CD4-positive, alpha-beta T cell (primary cell): ENCODE measurements at regions not wholly inside any gene's neighbourhood (a gene's known extent, or its start where the extent isn't known, plus 50 kb on each side); places are given as distances from the start of the nearest gene placed in this dataset.

Source experiments
- ATAC-seq: fragments of 200-7000 bp; cut with Tn5 transposase; one replicate; pipeline ENCODE4 v1.10.0; 2022; ENCODE audit warnings: mild to moderate bottlenecking; ENCODE audit not compliant: poor library complexity
- CTCF ChIA-PET: fragments of 350-600 bp; sonication (Branson Sonifier 250); formaldehyde crosslinking; loops from one replicate; lab custom pipeline; 2021; ENCODE audit warnings: antibody characterized with exemption, inconsistent platforms; lab: Charles Lee
- POLR2A ChIA-PET: fragments of 350-600 bp; sonication (Branson Sonifier 250); formaldehyde crosslinking; loops from one replicate; lab custom pipeline; 2021; ENCODE audit warnings: antibody characterized with exemption, inconsistent platforms; lab: Charles Lee
- DNase-seq, 14 experiments: peaks; one replicate each; pipeline ENCODE4 v3.0.0-alpha.2; 2013 to 2020; ENCODE audit warnings: mixed read lengths in 2 of 14
- H3K27ac ChIP-seq, 2 donors: one replicate each; pipeline versions ENCODE4 v1.5.1 to v1.7.0; 2013; ENCODE audit warnings: low read length in 2 of 2, low read depth in 1 of 2, mild to moderate bottlenecking in 1 of 2
- H3K27me3 ChIP-seq, 2 experiments: 1 replicate in 1 of 2; 2 replicates in 1 of 2; pipeline versions ENCODE4 v1.6.1 to v1.7.0; 2013; ENCODE audit warnings: low read length in 2 of 2, control low read depth in 1 of 2, mild to moderate bottlenecking in 1 of 2, moderate library complexity in 1 of 2; ENCODE audit not compliant: insufficient read depth in 2 of 2, control insufficient read depth in 1 of 2
- H3K36me3 ChIP-seq: one replicate; pipeline ENCODE4 v1.6.1; 2013; ENCODE audit warnings: low read length, control low read depth; ENCODE audit not compliant: insufficient read depth
- H3K4me1 ChIP-seq: one replicate; pipeline ENCODE4 v1.6.1; 2013; ENCODE audit warnings: low read length, control low read depth; ENCODE audit not compliant: insufficient read depth
- H3K4me3 ChIP-seq: one replicate; pipeline ENCODE4 v1.5.1; 2013; ENCODE audit warnings: mild to moderate bottlenecking, low read length, moderate library complexity
- H3K9me3 ChIP-seq, 2 experiments: 1 replicate in 1 of 2; 2 replicates in 1 of 2; pipeline versions ENCODE4 v1.6.1 to v1.7.0; 2013; ENCODE audit warnings: low read length in 2 of 2, mild to moderate bottlenecking in 2 of 2, control low read depth in 1 of 2, moderate library complexity in 1 of 2; ENCODE audit not compliant: control insufficient read depth in 1 of 2, insufficient read depth in 1 of 2
- H3K27ac Mint-ChIP-seq: one replicate; pipeline ENCODE4 v1.8.0; 2020; ENCODE audit warnings: mixed read lengths
- H3K27me3 Mint-ChIP-seq: one replicate; pipeline ENCODE4 v1.8.0; 2021; ENCODE audit warnings: mixed read lengths
- H3K36me3 Mint-ChIP-seq: one replicate; pipeline ENCODE4 v1.8.0; 2021; ENCODE audit warnings: low read depth, mixed read lengths
- H3K4me1 Mint-ChIP-seq: one replicate; pipeline ENCODE4 v1.8.0; 2021; ENCODE audit warnings: low read depth, mixed read lengths
- H3K4me3 Mint-ChIP-seq: one replicate; pipeline ENCODE4 v1.8.0; 2020; ENCODE audit warnings: mild to moderate bottlenecking, mixed read lengths
- H3K9me3 Mint-ChIP-seq: one replicate; pipeline ENCODE4 v1.8.0; 2020; ENCODE audit warnings: mixed read lengths
- intact Hi-C, 2 experiments: fragments of 100-400 bp; cut with DNase I in 1 of 2; cut with micrococcal nuclease in 1 of 2; formaldehyde crosslinking; loops; one replicate each; pipeline versions ENCODE4 v1.15.1 to v1.9.0; 2023 to 2025; cut with DNase I, micrococcal nuclease
- TF ChIP-seq, protein P1 (sequence below): fragments of 200-600 bp; IDR thresholded peaks from one replicate; pipeline ENCODE4 v1.8.0; 2022; ENCODE audit warnings: antibody characterized with exemption, mild to moderate bottlenecking

DNA sequence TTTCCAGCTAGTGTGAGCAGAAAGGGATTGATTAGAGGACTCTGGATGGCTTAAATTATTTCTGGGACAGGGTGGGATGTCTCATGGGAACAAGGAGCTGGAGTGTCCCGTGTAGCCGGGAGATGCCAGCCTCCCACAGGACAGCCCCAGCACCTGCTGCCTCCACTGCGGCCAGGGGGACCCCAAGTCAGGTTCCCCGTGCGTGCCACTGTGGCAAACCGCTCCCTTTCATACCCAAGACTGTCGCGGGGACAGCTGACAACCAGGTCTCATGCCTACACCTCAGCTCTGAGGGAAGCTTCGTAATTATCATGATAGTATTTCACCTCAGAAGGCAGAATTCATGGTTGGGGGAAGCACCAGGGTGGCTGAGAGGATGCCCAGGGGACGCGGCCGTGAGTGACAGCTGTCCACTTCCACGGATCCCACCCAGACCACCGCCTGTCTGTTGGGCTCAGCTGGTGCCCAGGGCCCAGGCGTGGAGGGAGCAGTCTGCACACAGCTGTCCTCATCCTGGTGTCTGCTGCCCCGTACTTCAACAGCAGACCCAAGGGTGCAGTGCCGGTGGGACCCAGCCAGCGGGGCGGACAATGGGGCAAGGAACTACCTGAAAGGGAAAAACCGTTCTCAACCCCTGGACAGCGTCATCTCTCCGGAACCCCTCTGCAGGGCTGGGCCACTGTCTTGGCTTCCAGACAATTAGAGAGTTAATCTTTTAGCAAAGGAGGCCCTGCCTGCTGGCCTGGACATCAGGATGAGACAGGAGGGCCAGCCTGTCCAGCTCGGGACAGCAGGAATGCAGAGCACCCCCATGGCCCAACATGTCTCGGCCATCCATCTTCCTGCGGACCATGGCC is 166.9 kb downstream of the OLFM1 start:
- no peaks in the 10 kb centered on the region for H3K36me3 Mint-ChIP-seq

DNA sequence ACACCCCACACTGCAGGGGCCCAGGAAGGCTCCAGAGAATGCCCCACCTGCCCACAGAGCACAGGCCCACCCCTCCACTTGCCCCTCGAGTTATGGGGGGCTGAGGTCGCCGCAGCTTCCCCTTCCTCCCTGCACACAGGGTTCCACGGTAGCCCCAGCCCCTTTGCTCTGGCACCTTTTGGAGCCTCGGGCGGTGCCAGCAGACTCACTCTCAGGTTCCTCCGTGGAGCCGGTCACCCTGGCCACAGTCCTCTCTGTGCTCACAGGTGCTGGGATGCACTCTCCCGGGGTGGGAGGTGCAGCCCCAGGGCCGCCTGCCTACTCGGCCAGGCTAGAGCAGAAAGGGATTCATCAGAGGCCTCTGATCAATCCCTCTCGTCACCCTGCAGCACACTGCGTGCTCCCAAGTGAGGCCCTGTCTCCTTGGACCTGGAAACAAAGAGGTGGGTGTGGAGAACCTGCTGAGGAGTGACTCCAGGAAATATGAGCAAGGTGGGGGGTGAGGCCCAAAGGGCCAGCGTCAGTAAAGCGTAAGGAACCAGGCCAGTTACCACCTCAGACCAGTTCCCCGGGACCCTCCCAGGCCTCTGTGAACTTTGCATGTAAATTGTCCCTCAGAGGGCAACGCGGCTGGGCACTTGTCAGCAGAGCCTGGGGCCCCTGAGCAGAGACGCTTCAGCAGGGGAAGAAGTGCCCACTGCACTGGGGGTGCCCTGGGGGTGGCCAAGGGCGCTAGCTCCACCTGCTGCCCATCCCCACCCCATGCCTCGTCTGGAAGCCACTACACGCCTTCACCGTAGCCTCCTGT is 167.8 kb downstream of the OLFM1 start:
- no peaks in the 10 kb centered on the region for H3K36me3 Mint-ChIP-seq
- peaks cover 0 to 2% of the 10 kb centered on the region in 2 experiments for H3K27me3 ChIP-seq
- no peak overlapping the region for H3K27ac Mint-ChIP-seq
- ATAC-seq (no peak), DNase-seq (no peak)
- POLR2A ChIA-PET = no interaction called here
- CTCF ChIA-PET = no interaction called here
- H3K4me1 Mint-ChIP-seq = no peaks in the 10 kb centered on the region
- intact Hi-C loops = no loop called here
- no peaks in the 10 kb centered on the region for H3K36me3 ChIP-seq
- H3K27ac ChIP-seq = no peak overlapping the region
- no peak overlapping the region for H3K4me3 Mint-ChIP-seq
- H3K4me1 ChIP-seq = no peaks in the 10 kb centered on the region
- peaks cover 0 to 4% of the 10 kb centered on the region in 2 experiments for H3K9me3 ChIP-seq
- TF ChIP-seq, protein P1, sequence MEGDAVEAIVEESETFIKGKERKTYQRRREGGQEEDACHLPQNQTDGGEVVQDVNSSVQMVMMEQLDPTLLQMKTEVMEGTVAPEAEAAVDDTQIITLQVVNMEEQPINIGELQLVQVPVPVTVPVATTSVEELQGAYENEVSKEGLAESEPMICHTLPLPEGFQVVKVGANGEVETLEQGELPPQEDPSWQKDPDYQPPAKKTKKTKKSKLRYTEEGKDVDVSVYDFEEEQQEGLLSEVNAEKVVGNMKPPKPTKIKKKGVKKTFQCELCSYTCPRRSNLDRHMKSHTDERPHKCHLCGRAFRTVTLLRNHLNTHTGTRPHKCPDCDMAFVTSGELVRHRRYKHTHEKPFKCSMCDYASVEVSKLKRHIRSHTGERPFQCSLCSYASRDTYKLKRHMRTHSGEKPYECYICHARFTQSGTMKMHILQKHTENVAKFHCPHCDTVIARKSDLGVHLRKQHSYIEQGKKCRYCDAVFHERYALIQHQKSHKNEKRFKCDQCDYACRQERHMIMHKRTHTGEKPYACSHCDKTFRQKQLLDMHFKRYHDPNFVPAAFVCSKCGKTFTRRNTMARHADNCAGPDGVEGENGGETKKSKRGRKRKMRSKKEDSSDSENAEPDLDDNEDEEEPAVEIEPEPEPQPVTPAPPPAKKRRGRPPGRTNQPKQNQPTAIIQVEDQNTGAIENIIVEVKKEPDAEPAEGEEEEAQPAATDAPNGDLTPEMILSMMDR = no peak
- H3K4me3 ChIP-seq = no peak overlapping the region
- no peaks in the 10 kb centered on the region for H3K9me3 Mint-ChIP-seq
- no peaks in the 10 kb centered on the region for H3K27me3 Mint-ChIP-seq

More for the DNA sequence above, 166.9 kb downstream of the OLFM1 start:
- Mint-ChIP-seq H3K4me3 (no peak overlapping the region), H3K9me3 (no peaks in the 10 kb centered on the region), H3K4me1 (no peaks in the 10 kb centered on the region), H3K27ac (no peak overlapping the region), H3K27me3 (no peaks in the 10 kb centered on the region)
- no peaks in the 10 kb centered on the region for H3K36me3 ChIP-seq
- POLR2A ChIA-PET = no interaction called here
- CTCF ChIA-PET = no interaction called here
- intact Hi-C loops = no loop called here
- no peaks in the 10 kb centered on the region for H3K4me1 ChIP-seq
- H3K27me3 ChIP-seq = peaks cover 0 to 2% of the 10 kb centered on the region in 2 experiments
- H3K9me3 ChIP-seq = peaks cover 0 to 4% of the 10 kb centered on the region in 2 experiments
- ATAC-seq (no peak), DNase-seq (no peak)
- no peak overlapping the region for H3K27ac ChIP-seq
- TF ChIP-seq, protein P1 = no peak
- H3K4me3 ChIP-seq = no peak overlapping the region

DNA sequence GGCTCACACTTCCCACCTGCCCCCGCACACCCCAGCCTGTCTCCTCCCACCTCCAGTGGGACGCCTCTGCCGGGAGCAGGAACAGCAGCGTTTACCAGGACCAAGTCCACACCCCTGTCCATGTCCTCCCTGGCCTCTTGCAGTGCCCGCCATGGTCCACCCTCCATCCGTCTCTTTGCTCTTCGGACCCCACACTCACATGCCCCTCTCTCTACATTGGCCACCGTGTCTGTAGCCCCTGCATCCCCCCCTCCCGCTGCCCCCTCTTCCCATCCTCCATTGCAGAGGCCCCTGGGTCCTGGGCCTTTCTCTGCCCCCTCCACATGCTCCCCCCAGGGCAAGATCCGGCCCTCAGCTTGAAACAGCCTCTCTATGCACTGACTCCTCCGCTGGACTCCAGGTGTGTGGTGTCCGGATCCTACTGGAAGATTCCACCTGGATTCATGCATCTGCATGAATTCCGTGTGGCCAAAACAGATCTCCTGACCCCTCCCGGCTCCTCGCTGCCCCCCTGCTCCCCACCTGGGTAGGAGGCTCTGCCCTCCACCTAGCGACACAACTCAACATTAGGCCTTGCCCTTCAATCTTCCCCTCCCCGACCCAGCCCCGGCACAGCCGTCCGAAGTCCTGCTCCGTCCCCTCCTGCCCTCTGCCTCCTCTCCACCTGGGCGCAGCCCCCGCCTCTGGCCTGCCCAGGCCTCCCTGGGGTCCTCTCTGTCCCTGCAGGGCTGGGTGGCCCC is 168.5 kb downstream of the OLFM1 start:
- no peak for ATAC-seq
- POLR2A ChIA-PET = no interaction called here
- no peak overlapping the region for H3K27ac Mint-ChIP-seq
- no peaks in the 10 kb centered on the region for H3K36me3 Mint-ChIP-seq
- Histone ChIP-seq H3K4me3 (no peak overlapping the region), H3K9me3 (peaks cover 0 to 4% of the 10 kb centered on the region in 2 experiments), H3K27ac (no peak overlapping the region), H3K4me1 (no peaks in the 10 kb centered on the region), H3K27me3 (peaks cover 0 to 2% of the 10 kb centered on the region in 2 experiments), H3K36me3 (no peaks in the 10 kb centered on the region)
- intact Hi-C loops = no loop called here
- no peaks in the 10 kb centered on the region for H3K27me3 Mint-ChIP-seq
- no peak overlapping the region for H3K4me3 Mint-ChIP-seq
- TF ChIP-seq, protein P1 = no peak
- H3K9me3 Mint-ChIP-seq = no peaks in the 10 kb centered on the region
- DNase-seq = no peak
- no peaks in the 10 kb centered on the region for H3K4me1 Mint-ChIP-seq
- CTCF ChIA-PET = no interaction called here
